ENCODE measurements at regions not wholly inside any gene's neighbourhood (a gene's known extent, or its start where the extent isn't known, plus 50 kb on each side); places are given as distances from the start of the nearest gene placed in this dataset.

DNA sequence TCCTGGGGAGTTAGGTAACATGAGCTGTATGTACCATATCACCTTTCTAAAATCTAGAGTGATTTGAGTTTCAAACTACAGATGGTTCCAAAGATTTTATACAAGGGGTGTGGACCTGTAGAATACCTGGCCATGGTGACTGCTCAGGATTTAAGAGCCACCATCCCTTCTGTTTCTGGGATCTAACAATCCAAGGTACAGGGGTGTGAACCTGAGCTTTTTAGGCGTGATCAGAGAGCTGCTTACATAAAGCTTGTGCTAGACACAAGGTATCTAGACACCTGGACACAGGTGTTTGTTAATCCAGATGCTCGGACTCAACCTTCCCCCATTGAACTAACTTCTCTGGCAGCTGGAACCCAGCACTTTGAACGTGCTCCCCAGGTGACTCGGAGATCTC is 516.4 kb downstream of the RPS24 start:
- no peak overlapping the region for H2AFZ ChIP-seq (ENCODE audit: low read depth, low read length, poor library complexity, severe bottlenecking)
- ChIA-PET CTCF (no interaction called here), POLR2A (no interaction called here), RAD21 (ENCODE audit: low non-redundant PET in 1 of 2, low total read pairs in 2 of 2, uncharacterized antibody in 2 of 2, unreplicated experiment in 2 of 2) (no interaction called here)
- H3K9me3 ChIP-seq (ENCODE audit: control insufficient read depth in 1 of 2, insufficient read depth in 1 of 2, low read depth in 1 of 2, low read length in 2 of 2) = no peaks in the 10 kb centered on the region
- no peaks in the 10 kb centered on the region for H3K4me1 ChIP-seq (ENCODE audit: control insufficient read depth in 1 of 2, insufficient read depth in 2 of 2, low read length in 2 of 2)
- no peak overlapping the region for H3K4me3 ChIP-seq (replicated peaks in 1 of 2; ENCODE audit: low read depth in 1 of 2, low read length in 2 of 2)
- H3K27me3 ChIP-seq (ENCODE audit: insufficient read depth, low read length) = peaks cover 19% of the 10 kb centered on the region; the same call in 1 of the 2 replicates
- H3K79me2 ChIP-seq (ENCODE audit: insufficient read depth, low read length) = no peaks in the 10 kb centered on the region
- no peak for TF ChIP-seq YY1 (IDR thresholded peaks at IDR 0.05; ENCODE audit: extremely low read depth, insufficient replicate concordance, low read depth, low read length)
- H3K9ac ChIP-seq (ENCODE audit: low read length) = no peak overlapping the region
- no TSS peak for BruUV-seq (replicated peaks)
- intact Hi-C loops (cut with micrococcal nuclease) = no loop called here
- H3K36me3 ChIP-seq (ENCODE audit: control insufficient read depth in 1 of 2, insufficient read depth in 2 of 2, low read length in 2 of 2) = no peaks in the 10 kb centered on the region
- ATAC-seq = no peak
- H3K27ac ChIP-seq (ENCODE audit: low read depth, low read length) = no peak overlapping the region
- no peaks in the 10 kb centered on the region for H4K20me1 ChIP-seq (ENCODE audit: insufficient read depth)
- no peak overlapping the region for H3K4me2 ChIP-seq (ENCODE audit: low read length)
- H3K9me2 ChIP-seq (ENCODE audit: insufficient read depth) = no peaks in the 10 kb centered on the region
- no peak for DNase-seq (ENCODE audit: low read depth, low spot score)

DNA sequence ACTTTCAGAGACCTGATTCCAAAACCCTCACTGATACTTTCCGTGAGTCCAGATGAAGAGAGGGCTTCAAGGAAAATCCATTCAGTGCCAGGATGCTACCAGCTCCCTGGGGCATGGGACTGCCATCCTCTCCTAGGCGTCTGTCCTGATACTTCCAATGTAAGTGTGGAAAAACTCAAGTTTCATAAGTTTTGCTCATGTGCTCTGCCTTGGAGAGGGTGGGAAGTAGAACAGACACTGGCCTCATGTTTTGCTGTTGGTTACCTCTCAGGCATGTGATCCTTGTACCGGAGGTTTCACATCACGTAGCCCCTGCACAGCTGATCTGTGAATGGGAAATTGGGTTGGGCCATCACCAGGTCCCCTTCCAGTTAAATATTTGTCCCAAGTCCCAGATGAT is 517.1 kb downstream of the RPS24 start:
- no peak for TF ChIP-seq TCF7L2 (IDR thresholded peaks at IDR 0.05; ENCODE audit: borderline replicate concordance, extremely low read depth, insufficient read depth, insufficient read length)
- TF ChIP-seq EZH2phosphoT487 (IDR thresholded peaks at IDR 0.05; ENCODE audit: borderline replicate concordance) = no peak
- TF ChIP-seq JUND (IDR thresholded peaks at IDR 0.05) = no peak
- no peak for TF ChIP-seq YY1 (IDR thresholded peaks at IDR 0.05; ENCODE audit: extremely low read depth, insufficient replicate concordance, low read depth, low read length)
- no TSS peak for BruUV-seq (replicated peaks)
- ATAC-seq (no peak), DNase-seq (ENCODE audit: low read depth, low spot score) (no peak)
- RAD21 ChIA-PET (ENCODE audit: low non-redundant PET in 1 of 2, low total read pairs in 2 of 2, uncharacterized antibody in 2 of 2, unreplicated experiment in 2 of 2) = no interaction called here
- Histone ChIP-seq H3K27me3 (ENCODE audit: insufficient read depth, low read length) (peaks cover 19% of the 10 kb centered on the region; the same call in 1 of the 2 replicates), H3K4me2 (ENCODE audit: low read length) (no peak overlapping the region), H4K20me1 (ENCODE audit: insufficient read depth) (no peaks in the 10 kb centered on the region), H3K4me3 (replicated peaks in 1 of 2; ENCODE audit: low read depth in 1 of 2, low read length in 2 of 2) (no peak overlapping the region), H3K9ac (ENCODE audit: low read length) (no peak overlapping the region), H3K79me2 (ENCODE audit: insufficient read depth, low read length) (no peaks in the 10 kb centered on the region), H3K9me3 (ENCODE audit: control insufficient read depth in 1 of 2, insufficient read depth in 1 of 2, low read depth in 1 of 2, low read length in 2 of 2) (no peaks in the 10 kb centered on the region), H3K36me3 (ENCODE audit: control insufficient read depth in 1 of 2, insufficient read depth in 2 of 2, low read length in 2 of 2) (no peaks in the 10 kb centered on the region), H2AFZ (ENCODE audit: low read depth, low read length, poor library complexity, severe bottlenecking) (no peak overlapping the region), H3K4me1 (ENCODE audit: control insufficient read depth in 1 of 2, insufficient read depth in 2 of 2, low read length in 2 of 2) (no peaks in the 10 kb centered on the region), H3K27ac (ENCODE audit: low read depth, low read length) (no peak overlapping the region), H3K9me2 (ENCODE audit: insufficient read depth) (no peaks in the 10 kb centered on the region)
- CTCF ChIA-PET = no interaction called here
- intact Hi-C loops (cut with micrococcal nuclease) = no loop called here
- POLR2A ChIA-PET = no interaction called here

Measured in HCT116 (cell line).